Neural progenitor cell (in vitro differentiated cells): ENCODE measurements at regions not wholly inside any gene's neighbourhood (a gene's known extent, or its start where the extent isn't known, plus 50 kb on each side); places are given as distances from the start of the nearest gene placed in this dataset.

Source experiments
- EZH2 ChIP-seq: fragments of 200-600 bp; sonication (generic); IDR thresholded peaks from 2 replicates; pipeline ENCODE4 v1.6.1; 2017; ENCODE audit warnings: antibody characterized with exemption, mild to moderate bottlenecking, moderate library complexity
- TF ChIP-seq, protein P1 (sequence below): fragments of 200-600 bp; sonication (generic); IDR thresholded peaks from 2 replicates; pipeline ENCODE4 v1.5.1; 2017; ENCODE audit warnings: antibody characterized with exemption, mild to moderate bottlenecking

DNA sequence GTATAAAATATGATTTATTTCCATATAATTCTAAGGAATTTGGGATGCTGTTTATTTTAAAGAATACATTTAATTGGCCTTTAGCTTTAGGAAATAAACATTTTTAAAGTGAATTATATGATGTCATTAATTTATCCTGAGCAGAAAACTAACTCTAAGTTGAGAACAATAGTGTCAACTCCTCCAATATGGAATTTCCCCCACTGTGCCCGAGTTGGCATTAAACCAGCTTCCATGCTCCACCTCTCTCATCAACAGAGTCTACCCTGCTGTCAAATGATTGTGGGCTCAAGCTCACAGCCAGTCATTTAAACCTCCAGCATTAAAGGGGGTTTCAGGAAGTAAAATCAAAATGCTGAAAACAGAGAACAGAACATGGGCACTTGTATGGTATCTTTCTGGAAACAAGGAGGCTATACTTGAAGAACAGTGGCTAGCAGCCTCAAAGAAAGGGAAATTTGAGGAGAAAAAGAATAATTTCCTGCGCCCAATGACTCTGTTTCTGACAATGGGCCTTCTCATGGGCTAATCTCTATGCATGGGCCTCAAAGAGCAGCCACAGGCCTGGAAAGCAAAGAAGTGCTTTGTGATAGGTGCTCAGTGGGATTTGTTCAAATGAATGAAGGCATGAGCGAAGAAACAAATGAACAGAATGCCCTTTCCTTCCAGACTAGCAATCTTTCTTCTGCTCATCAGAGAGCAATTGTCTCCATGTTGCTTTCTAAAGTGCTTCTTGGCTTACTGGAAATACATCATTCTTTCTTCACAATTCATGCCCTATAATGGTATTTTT lies 252.8 kb downstream of the MTX2 start:
- TF ChIP-seq, protein P1, sequence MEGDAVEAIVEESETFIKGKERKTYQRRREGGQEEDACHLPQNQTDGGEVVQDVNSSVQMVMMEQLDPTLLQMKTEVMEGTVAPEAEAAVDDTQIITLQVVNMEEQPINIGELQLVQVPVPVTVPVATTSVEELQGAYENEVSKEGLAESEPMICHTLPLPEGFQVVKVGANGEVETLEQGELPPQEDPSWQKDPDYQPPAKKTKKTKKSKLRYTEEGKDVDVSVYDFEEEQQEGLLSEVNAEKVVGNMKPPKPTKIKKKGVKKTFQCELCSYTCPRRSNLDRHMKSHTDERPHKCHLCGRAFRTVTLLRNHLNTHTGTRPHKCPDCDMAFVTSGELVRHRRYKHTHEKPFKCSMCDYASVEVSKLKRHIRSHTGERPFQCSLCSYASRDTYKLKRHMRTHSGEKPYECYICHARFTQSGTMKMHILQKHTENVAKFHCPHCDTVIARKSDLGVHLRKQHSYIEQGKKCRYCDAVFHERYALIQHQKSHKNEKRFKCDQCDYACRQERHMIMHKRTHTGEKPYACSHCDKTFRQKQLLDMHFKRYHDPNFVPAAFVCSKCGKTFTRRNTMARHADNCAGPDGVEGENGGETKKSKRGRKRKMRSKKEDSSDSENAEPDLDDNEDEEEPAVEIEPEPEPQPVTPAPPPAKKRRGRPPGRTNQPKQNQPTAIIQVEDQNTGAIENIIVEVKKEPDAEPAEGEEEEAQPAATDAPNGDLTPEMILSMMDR: no peak
- no peak for TF ChIP-seq EZH2
